GM18520 (cell line): ENCODE measurements at regions not wholly inside any gene's neighbourhood (a gene's known extent, or its start where the extent isn't known, plus 50 kb on each side); places are given as distances from the start of the nearest gene placed in this dataset.

Experiments
- ATAC-seq: cut with Tn5 transposase; IDR thresholded peaks from one replicate; pipeline ENCODE4 v1.9.1; 2021; ENCODE audit not compliant: unreplicated experiment

DNA sequence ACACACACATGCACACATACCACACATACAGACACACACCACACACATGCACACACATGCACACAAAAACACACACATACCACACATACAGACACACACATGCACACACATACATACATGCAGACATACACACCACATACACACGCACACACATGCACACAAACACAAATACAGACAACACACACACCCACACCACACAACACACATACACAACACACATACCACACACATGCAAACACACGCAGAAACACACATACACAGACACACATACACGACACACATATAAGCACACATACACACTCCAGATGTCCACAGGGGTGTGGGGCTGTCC, 60.1 kb upstream of the PPP2R2D start:
- ATAC-seq: no peak

DNA sequence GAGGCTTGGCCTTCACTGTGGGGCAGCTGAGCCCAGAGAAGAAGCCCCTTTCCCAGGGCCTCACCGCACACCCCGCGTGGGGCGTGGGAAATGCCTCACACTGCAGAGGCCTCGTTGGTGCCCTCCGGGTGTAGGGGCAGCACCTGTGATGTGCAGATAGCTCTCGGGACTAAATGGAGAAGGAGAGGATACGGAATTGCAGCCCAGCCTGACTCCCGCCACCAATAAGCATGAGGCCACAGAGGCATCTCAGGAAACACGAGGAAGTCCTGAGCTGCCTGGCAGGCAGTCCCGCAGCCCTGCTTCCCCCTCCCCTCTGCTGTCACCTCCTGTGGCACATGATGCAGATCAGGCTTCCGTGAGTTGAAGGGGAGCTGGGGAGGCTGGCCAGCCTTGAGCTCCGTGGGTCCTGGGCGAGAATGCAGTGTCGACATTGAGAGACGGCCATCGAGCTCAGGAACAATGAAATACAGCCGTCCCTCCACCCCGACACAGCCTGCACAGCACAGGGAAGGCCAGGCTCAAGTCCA, 59.6 kb upstream of the PPP2R2D start:
- ATAC-seq: no peak

DNA sequence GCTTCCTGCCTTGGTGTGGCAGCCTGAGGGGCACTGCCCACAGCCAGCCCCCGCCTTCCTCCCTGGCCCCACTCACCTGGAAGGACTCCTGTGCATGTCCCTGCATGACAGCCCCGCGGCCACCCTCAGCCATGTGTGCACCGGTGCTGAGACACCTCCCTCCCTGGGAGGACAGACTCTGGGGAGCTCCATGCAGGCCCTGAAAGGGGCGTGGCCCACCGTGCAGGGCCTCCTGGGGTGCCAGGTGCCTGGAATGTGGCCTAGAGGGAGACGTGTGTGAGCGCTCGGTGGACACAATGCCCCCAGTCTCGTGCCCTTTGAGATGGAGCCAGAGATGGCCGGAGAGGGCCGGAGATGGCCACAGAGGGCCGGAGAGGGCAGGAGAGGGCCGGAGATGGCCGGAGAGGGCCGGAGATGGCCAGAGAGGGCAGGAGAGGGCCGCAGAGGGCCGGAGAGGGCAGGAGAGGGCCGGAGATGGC, 59.1 kb upstream of the PPP2R2D start:
- no peak for ATAC-seq

DNA sequence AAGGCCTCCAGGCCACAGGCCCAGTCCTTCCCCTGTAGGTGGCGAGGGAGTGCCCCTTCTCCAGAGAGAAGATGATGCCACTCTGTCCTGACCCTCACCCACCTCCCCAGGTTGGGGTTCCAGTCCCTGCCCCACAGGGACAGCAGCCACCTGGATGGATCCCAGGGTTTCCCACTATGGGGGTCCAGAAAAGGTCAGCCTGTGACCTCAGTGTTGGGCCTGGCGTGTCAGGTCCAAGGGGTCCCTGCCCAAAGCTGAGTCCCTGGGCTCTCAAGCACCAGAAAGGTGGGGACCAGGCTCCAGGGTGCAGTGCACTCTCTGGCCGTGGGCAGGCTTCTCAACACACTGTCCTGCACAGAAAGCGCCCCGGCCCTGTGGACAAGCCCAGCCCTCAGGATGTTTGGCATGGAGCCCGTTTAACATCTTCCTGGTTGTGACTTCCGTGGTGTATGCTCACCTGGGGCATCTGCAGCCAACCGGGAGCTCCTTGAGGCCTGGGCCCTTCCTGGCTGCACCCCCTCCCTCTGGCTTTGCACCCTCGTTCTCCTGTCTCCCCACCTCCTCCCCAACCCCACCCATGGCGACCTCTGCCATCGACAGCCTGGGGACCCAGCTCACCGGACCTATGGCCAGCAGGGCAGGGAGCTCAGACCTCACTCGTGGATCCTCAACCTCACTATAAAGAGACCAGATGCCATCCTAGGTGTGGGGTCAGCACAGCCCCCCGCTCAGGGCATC, 58.3 kb upstream of the PPP2R2D start:
- ATAC-seq: no peak

DNA sequence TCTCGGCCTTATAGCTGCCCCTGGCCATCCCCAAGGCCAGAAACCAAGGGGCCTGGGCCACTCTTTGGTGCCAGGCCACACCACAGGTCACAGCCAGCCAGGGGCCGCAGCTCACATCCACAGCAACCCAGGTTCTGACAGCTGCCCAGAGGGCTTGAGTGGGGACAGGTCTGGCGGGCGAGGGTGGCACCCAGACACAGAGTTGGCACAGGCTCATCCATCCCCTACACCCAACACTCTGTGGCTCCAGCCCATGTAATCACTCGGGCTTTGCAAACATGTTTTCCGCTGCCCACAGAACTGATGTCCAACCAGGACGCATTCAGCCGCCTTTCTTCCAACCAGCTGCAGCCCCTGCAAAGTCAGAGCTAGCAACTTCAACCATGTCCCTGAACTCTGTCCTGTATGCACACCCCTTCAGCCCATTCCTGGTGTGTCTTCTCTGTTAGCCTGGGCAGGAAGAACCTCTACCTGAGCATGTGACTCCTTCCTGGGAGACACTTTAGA, 57.7 kb upstream of the PPP2R2D start:
- no peak for ATAC-seq

DNA sequence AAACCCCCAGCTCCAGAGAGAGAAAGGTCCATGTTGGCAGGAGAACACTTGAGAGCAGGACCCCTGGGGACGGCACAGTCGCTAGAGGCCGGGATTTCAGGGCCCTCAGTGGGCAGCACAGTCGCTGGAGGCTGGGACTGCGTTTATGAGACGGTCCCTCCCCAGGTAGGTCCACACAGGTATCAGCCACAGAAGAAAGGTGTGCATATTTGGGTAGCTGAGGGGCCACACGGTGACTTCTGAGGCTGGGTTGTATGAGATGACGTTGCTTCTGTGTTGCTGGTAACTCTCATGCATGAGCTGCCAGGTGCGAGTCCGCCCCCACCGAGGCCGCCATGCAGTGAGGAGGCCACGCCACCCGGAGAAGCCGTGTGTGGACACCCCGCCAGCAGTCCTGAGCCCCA, 56.9 kb upstream of the PPP2R2D start:
- ATAC-seq: no peak

DNA sequence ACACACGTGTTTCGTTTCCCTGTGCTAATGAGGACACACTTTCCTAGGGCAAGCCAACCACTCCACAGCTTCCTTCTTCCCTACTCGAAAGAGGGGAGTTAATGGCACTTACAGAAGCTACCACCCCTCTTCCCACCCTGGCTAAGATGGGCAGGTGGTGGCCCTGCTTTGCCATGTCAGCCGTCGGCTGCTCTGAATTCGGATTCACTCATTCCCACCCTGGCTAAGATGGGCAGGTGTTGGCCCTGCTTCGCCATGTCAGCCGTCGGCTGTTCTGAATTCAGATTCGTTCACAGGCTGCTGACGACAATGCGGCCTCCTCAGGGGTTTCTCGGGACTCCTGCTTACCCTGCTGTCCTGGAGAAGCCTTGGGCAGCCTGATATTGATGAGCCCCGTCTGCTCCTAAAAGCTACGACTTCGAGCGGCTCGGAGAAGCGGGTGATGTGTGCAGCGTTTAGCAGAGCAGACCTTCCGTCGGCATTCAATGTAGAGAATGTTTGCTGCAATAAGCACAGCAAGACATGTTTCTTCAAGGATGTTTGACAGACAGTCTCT, 56.2 kb upstream of the PPP2R2D start:
- ATAC-seq: no peak

DNA sequence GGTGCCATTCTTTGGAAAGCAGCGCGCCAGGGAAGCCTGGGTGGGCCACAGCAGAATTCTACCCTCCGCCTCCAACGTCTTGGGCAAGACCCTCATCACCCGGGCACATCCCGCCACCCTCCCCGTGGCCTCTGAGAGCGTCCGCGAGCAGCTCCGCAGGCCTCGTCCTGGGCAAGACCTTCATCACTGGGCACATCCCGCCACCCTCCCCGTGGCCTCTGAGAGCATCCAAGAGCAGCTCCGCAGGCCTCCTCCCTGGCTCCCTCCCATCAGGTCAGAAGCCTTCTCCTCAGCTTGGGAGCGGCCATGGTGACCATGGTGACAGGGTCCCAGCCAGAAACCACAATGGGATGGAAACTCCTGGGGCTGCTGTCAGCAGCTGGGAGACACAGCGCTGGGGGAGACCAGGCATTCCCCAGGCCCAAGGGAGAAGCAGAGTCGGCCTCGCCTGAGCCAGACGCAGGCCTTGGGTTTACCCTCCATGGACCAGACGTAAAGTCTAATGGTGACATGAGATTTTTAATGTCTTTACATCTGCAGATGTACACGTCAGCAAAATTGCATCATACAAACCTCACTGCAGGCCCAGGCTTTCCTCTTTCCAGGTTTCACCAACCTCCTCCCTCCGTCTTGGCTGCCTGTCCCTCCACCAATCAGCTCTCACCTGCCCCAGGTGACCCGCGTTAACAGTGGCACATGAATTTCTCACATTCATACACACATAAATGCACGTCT, 55.1 kb upstream of the PPP2R2D start:
- ATAC-seq: no peak

DNA sequence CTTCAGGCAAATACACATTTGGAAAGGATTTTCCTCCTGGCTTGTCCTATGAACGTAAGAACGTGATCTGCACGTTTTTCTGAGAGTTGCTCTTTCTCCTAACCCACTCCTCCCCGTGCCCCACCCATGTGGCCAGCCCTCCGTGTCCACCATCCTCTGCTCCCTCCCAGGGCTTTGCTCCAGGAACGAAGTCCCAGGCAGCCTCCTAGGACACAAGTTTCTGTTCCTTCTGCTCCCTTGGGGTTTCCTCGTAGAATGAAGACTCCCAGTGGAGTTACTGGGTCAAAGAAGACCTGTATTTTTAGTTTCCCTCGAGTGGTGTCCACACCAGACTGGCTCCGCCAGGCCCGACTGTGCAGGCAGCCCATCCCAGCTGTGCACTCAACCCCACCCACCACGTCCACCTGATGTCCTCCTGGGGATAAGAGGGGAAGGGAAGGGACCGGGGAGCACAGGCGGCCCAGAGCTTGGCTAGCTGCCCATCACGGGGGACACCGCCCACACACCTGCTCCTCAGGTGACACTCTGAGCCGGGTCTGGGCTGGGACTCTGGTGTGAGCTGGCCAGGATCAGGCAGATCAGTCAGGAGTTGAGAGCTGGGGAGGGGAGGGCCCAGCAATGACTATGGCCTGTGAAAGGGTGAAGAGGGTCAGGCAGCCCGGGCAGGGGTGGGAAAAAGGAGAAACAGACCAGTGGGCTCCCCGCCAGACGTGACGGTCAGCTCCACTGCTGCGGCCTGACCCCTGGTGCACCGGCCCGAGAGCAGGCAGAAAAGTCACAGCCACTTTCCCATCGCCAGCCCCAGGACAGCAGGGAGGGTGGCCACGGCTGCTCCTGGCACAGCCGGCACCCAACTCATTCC, 54.3 kb upstream of the PPP2R2D start:
- ATAC-seq: no peak

DNA sequence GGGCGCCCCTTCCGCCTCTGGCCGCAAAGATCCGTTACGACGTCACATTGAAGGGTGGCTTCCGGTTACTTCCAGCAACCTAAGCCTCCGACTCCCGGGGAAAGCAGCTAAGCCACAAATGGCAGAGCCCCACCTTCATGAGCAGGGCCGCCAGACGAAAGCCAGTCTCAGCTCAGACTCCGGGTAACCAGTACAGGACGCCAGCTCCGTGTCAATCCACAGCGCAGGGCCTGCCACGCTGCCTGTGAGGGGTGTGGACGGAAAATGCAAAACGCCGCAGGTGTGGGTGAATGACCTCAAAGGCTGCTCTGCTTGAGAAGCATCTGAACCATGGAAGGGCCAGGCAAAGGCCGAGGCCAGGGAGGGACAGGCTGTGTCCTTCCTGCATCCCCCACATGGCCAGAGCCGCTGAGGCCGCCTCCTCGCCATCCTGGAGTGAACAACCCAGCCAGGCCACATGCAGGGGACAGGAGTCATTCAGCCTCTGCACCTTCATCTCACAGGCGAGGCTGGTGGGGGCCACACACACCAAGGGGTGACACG, 53.5 kb upstream of the PPP2R2D start:
- ATAC-seq: no peak

DNA sequence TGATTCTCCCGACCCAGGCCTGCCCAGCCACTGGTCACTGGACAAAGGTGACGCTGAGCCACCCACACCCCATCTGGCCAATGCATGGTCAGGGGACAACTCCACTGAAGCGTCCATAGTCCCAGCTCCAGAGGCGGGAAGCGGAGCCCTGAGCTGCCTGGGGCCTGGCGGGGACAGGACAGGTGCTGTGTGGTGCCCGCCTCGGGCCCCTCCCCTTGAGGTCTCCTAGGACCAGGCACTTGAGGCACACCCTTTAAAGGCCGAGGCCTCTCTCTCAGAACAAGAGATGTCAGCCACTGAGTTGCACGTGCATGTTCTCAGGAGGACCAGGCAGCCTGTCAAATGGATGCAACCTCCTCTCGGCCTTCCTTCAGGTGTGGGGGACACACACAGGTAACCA, 52.5 kb upstream of the PPP2R2D start:
- ATAC-seq: no peak

DNA sequence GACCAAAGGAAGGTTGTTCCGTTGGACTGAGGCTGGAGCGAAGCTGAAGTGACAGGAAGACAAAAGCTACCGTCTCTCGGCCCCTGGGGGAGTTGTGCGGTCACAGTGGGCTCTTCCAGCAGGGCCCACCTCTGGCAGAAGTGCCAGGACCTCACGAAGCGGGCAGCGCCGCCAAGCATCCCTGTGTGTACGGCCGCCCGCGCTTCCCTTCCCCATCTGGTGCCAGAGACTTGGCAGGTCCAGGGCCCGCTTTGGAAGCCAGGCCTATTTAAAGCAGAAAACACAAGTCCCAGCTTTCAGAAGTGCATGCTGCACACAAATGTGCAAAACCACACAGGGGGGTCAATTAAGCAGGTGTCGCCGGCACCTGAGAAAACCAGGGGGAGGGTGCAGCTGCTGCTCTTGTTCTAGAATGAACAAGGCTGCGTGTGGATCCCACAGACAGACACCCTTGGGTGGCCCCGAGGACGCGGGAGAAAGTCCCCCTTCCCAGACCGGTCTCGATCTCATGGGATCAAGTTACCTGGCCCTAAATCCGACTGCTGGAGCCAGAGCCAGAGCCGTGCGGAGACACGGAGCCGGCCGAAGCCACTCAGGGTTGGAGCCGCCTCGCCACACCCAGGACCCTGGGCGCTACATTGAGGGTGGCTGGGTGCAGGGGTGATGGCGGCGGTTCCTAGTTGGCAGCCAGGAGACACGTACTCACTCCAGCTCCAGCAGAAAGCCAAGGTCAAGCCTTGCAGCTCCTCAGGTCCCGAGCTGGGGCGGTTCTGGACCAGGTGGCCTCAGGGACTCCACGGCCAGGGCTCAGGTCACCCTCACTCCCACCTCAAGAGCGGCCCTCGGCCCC, 51.8 kb upstream of the PPP2R2D start:
- ATAC-seq: no peak

DNA sequence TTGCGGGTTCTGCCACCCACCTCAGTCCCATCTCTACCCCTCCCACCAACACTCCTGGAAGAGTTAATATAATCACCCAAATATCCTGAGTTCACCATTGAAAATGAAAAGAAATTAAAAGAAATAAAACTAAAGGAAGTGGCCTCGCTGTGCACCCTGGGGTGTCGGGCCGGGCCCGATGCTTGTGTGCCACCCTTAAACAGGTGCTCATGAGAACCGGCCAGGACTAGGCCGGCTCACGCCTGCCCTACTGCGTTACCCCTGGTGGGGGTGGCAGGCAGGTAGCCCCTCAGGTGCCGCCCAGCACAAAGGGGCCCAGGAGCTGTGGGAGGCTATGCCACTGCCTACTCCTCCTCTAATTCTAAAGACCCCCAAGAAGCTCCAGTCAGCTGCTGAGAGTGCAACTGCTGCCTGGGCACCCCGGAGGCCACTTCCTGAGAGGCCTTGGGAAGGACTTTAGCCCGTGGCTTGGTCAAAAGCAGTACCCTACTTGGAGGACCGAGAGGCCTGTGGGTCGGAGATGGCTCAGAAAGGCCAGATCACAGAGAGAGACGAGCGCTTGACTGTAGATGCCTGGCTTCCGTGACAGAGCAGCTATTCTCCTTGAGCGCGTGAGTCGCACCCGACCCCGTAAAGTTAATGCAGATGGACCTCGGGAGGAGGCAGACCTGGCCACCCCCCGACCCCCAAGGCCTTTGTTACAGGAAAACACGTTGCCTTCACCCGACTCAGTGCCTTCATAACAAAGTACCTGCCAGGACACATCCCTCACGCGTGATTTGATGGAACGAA, 51.0 kb upstream of the PPP2R2D start:
- no peak for ATAC-seq

DNA sequence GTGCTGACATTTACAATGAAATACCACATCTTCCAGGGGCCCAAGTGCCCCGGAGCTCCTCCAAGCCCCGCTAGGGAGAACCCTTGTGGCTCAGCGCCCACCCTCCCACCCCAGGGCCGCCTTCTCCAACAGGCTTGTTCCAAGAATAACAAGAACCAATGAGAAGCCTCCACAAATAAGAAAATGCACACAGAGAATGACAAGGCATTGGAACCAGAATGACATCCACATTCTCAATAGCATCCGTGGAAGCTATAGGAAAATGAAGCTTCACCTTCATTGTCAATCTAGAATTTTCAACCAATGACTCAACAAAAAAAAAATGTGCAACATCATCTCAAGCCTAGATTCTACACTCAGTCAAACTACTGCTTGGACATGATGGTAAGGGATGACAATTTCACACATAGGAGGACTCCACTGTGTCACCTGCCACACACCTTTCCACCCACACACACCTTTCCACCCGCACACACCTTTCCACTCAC, 50.4 kb upstream of the PPP2R2D start:
- ATAC-seq: no peak
